GM23248 (cell line): ENCODE measurements at regions not wholly inside any gene's neighbourhood (a gene's known extent, or its start where the extent isn't known, plus 50 kb on each side); places are given as distances from the start of the nearest gene placed in this dataset.

Source experiments
- DNase-seq: peaks from one replicate; pipeline ENCODE4 v3.0.0-alpha.2; 2015
- H2AFZ ChIP-seq: fragments of 200-600 bp; sonication (generic); 2 replicates; pipeline ENCODE4 v1.6.1; 2016; ENCODE audit warnings: antibody characterized with exemption
- H3F3A ChIP-seq: fragments of 200-600 bp; sonication (generic); 2 replicates; pipeline ENCODE4 v1.6.1; 2016; ENCODE audit warnings: mild to moderate bottlenecking, antibody characterized with exemption, mixed run types; ENCODE audit not compliant: insufficient read depth
- H3K27ac ChIP-seq: fragments of 200-600 bp; sonication (generic); 2 replicates; pipeline ENCODE4 v1.5.1; 2016; ENCODE audit warnings: mild to moderate bottlenecking
- H3K27me3 ChIP-seq: fragments of 200-600 bp; sonication (generic); replicated peaks from 2 replicates; pipeline ENCODE4 v1.6.1; 2016; ENCODE audit warnings: mild to moderate bottlenecking; ENCODE audit not compliant: insufficient read depth
- H3K36me3 ChIP-seq: fragments of 200-600 bp; sonication (generic); 2 replicates; pipeline ENCODE4 v1.6.1; 2016; ENCODE audit warnings: low read depth, mild to moderate bottlenecking
- H3K4me1 ChIP-seq: fragments of 200-600 bp; sonication (generic); 2 replicates; pipeline ENCODE4 v1.6.1; 2016; ENCODE audit warnings: mild to moderate bottlenecking; ENCODE audit not compliant: insufficient read depth
- H3K4me2 ChIP-seq: fragments of 200-600 bp; sonication (generic); one replicate; pipeline ENCODE4 v1.6.1; 2016; ENCODE audit warnings: mild to moderate bottlenecking; ENCODE audit not compliant: unreplicated experiment
- H3K4me3 ChIP-seq: fragments of 200-600 bp; sonication (generic); 2 replicates; pipeline ENCODE4 v1.5.1; 2016; ENCODE audit warnings: mild to moderate bottlenecking
- H3K79me2 ChIP-seq: fragments of 200-600 bp; sonication (generic); 2 replicates; pipeline ENCODE4 v1.6.1; 2016; ENCODE audit warnings: mild to moderate bottlenecking; ENCODE audit not compliant: insufficient read depth
- H3K9ac ChIP-seq: fragments of 200-600 bp; sonication (generic); 2 replicates; pipeline ENCODE4 v1.6.1; 2016; ENCODE audit warnings: mild to moderate bottlenecking
- H3K9me2 ChIP-seq: fragments of 200-600 bp; sonication (generic); 2 replicates; pipeline ENCODE4 v1.6.1; 2016; ENCODE audit warnings: mixed run types, mild to moderate bottlenecking, moderate library complexity; ENCODE audit not compliant: insufficient read depth
- H3K9me3 ChIP-seq: fragments of 200-600 bp; sonication (generic); one replicate; pipeline ENCODE4 v1.6.1; 2017; ENCODE audit warnings: low read depth
- H4K20me1 ChIP-seq: fragments of 200-600 bp; sonication (generic); 2 replicates; pipeline ENCODE4 v1.6.0; 2016; ENCODE audit not compliant: insufficient read depth
- EZH2 ChIP-seq: fragments of 200-600 bp; sonication (generic); IDR thresholded peaks from 2 replicates; pipeline ENCODE4 v1.6.1; 2018; ENCODE audit warnings: antibody characterized with exemption, mild to moderate bottlenecking; ENCODE audit not compliant: insufficient read depth, poor library complexity, severe bottlenecking
- EZH2phosphoT487 ChIP-seq: fragments of 200-600 bp; sonication (generic); IDR thresholded peaks from 2 replicates; pipeline ENCODE4 v1.6.1; 2018; ENCODE audit warnings: antibody characterized with exemption, moderate library complexity, mild to moderate bottlenecking, low read depth; ENCODE audit not compliant: insufficient read depth
- WGBS, 2 experiments: methylation state at CpG; one replicate each; pipeline ENCODE4 v1.1.6; 2015 to 2017; ENCODE audit warnings: low lambda C conversion rate in 2 of 2, low coverage in 1 of 2; ENCODE audit errors: missing lambda C conversion rate in 2 of 2; 5-methylcytosine and 5-hydroxymethylcytosine counted together
- in situ Hi-C: fragments of 300-500 bp; cut with MboI; formaldehyde crosslinking; loops from 2 replicates; pipeline ENCODE4 v1.15.0; 2020

- no peak for DNase-seq
- 0 out of 2 replicates have a peak, but pooled peaks cover 5% of the 10 kb centered on the region for H3K4me1 ChIP-seq
- H2AFZ ChIP-seq: no peak overlapping the region
- no peaks in the 10 kb centered on the region for H3K79me2 ChIP-seq
- TF ChIP-seq EZH2phosphoT487 (no peak), EZH2 (no peak)
- 67 to 68% methylated on average over 7 of the region's 7 CpGs for WGBS, 2 experiments
- H3K4me3 ChIP-seq: no peak overlapping the region
- no peaks in the 10 kb centered on the region for H3K9me3 ChIP-seq
- H3F3A ChIP-seq: no peaks in the 10 kb centered on the region
- H3K36me3 ChIP-seq: no peaks in the 10 kb centered on the region
- no peak overlapping the region for H3K9ac ChIP-seq
- no peaks in the 10 kb centered on the region for H4K20me1 ChIP-seq
- in situ Hi-C loops: no loop called here
- no peak overlapping the region for H3K4me2 ChIP-seq
- no peak overlapping the region for H3K27ac ChIP-seq
- H3K9me2 ChIP-seq: no peaks in the 10 kb centered on the region
- H3K27me3 ChIP-seq: peaks cover 7% of the 10 kb centered on the region; the same call in 1 of the 2 replicates
Observed at GRCh38 chr7:42611289-42611928, 300.5 kb downstream of the C7orf25 start.

DNA sequence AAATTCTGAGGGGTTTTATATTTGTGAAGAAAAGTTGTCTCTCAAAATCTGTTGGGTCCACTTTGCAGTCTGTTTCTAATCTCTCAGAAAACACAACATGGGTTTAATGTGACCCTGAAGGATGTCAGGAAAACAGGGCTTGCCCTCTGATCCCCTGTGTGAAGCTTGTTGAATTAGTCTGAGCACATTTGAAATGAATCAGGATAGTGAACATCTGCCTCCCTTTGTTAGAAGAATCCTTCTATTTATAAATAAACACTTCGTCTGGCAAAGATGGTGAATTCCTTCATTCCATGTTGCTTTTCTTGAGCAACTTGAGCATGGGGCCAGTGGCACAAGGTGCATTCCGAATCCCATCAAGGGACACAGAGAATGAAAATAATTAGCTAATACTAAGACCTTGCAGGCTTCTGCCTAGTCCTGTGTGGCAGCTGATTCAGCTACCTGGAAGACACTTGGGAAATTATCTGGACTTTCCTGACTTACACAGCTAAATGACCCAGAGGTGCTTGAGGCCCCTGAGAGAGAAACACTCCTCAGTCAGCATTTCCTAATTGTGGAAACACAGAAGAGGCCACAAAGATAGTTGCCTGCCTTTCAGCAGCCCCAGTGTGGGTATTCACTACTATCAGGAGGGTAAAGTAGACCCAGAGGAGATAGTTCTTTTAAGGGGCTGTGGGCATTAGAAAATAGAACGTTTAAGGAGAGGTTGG is 305.5 kb downstream of the C7orf25 start:
- peaks cover 7% of the 10 kb centered on the region; the same call in 1 of the 2 replicates for H3K27me3 ChIP-seq
- H3K79me2 ChIP-seq: no peaks in the 10 kb centered on the region
- H3F3A ChIP-seq: no peaks in the 10 kb centered on the region
- no peak overlapping the region for H3K4me2 ChIP-seq
- no peaks in the 10 kb centered on the region for H4K20me1 ChIP-seq
- in situ Hi-C loops: no loop called here
- no peak overlapping the region for H3K4me3 ChIP-seq
- H3K9me2 ChIP-seq: no peaks in the 10 kb centered on the region
- TF ChIP-seq EZH2: no peak
- no peak for TF ChIP-seq EZH2phosphoT487
- 25 to 26% methylated on average over 3 of the region's 3 CpGs for WGBS, 2 experiments
- DNase-seq: peak; percentile 23
- H3K27ac ChIP-seq: no peak overlapping the region
- H2AFZ ChIP-seq: no peak overlapping the region
- no peaks in the 10 kb centered on the region for H3K36me3 ChIP-seq
- H3K9me3 ChIP-seq: no peaks in the 10 kb centered on the region
- H3K4me1 ChIP-seq: peaks cover 15% of the 10 kb centered on the region; the same call in 1 of the 2 replicates
- H3K9ac ChIP-seq: no peak overlapping the region

- Histone ChIP-seq H3K79me2 (no peaks in the 10 kb centered on the region), H3K27me3 (peaks cover 7% of the 10 kb centered on the region; the same call in 1 of the 2 replicates), H3F3A (no peaks in the 10 kb centered on the region), H3K4me2 (no peak overlapping the region), H3K9ac (no peak overlapping the region), H3K27ac (no peak overlapping the region), H3K4me3 (no peak overlapping the region), H3K4me1 (peaks cover 15% of the 10 kb centered on the region; the same call in 1 of the 2 replicates), H3K36me3 (no peaks in the 10 kb centered on the region), H4K20me1 (no peaks in the 10 kb centered on the region), H3K9me3 (no peaks in the 10 kb centered on the region), H2AFZ (no peak overlapping the region), H3K9me2 (no peaks in the 10 kb centered on the region)
- 41 to 55% methylated on average over 7 of the region's 7 CpGs for WGBS, 2 experiments
- in situ Hi-C loops: no loop called here
- DNase-seq: peak; percentile 44
- TF ChIP-seq EZH2phosphoT487 (no peak), EZH2 (no peak)
Observed at GRCh38 chr7:42605406-42606192, 306.3 kb downstream of the C7orf25 start.

GRCh38 chr7:42603496-42603895 is 308.4 kb downstream of the C7orf25 start:
- Histone ChIP-seq H3K36me3 (no peaks in the 10 kb centered on the region), H3F3A (no peaks in the 10 kb centered on the region), H3K79me2 (no peaks in the 10 kb centered on the region), H3K4me3 (no peak overlapping the region), H2AFZ (no peak overlapping the region), H3K9me3 (no peaks in the 10 kb centered on the region), H3K9me2 (no peaks in the 10 kb centered on the region), H3K4me2 (no peak overlapping the region), H3K4me1 (peaks cover 15% of the 10 kb centered on the region; the same call in 1 of the 2 replicates), H3K27me3 (peaks cover 6% of the 10 kb centered on the region; the same call in 1 of the 2 replicates), H4K20me1 (no peaks in the 10 kb centered on the region), H3K27ac (no peak overlapping the region), H3K9ac (no peak overlapping the region)
- DNase-seq: no peak
- in situ Hi-C loops: no loop called here
- no peak for TF ChIP-seq EZH2phosphoT487
- TF ChIP-seq EZH2: no peak
- WGBS, 2 experiments: 61% methylated on average over 2 of the region's 2 CpGs
